Activated naive CD4-positive, alpha-beta T cell treated with anti-CD3 and anti-CD28 coated beads, Interleukin-2, amount 50 U/mL, for 24 hours (primary cell): ENCODE measurements at regions not wholly inside any gene's neighbourhood (a gene's known extent, or its start where the extent isn't known, plus 50 kb on each side); places are given as distances from the start of the nearest gene placed in this dataset.
A peak's percentile ranks its signal among the peaks of the same experiment; 100 is the strongest.
"Not testable (repeated sequence)": the region's sequence is repeated elsewhere in the genome, so short reads cannot be mapped to it uniquely, and the experiment has no call there.

Experiments
- H3K27ac Mint-ChIP-seq: one replicate; pipeline ENCODE4 v1.8.0; 2021; ENCODE audit warnings: mild to moderate bottlenecking, mixed read lengths
- H3K27me3 Mint-ChIP-seq: one replicate; pipeline ENCODE4 v1.8.0; 2021; ENCODE audit warnings: mixed read lengths
- H3K36me3 Mint-ChIP-seq: one replicate; pipeline ENCODE4 v1.8.0; 2021; ENCODE audit warnings: mixed read lengths
- H3K4me1 Mint-ChIP-seq: one replicate; pipeline ENCODE4 v1.8.0; 2021; ENCODE audit warnings: mixed read lengths
- H3K4me3 Mint-ChIP-seq: one replicate; pipeline ENCODE4 v1.8.0; 2021; ENCODE audit warnings: mild to moderate bottlenecking, mixed read lengths
- H3K9me3 Mint-ChIP-seq: one replicate; pipeline ENCODE4 v1.8.0; 2021; ENCODE audit warnings: mixed read lengths

DNA sequence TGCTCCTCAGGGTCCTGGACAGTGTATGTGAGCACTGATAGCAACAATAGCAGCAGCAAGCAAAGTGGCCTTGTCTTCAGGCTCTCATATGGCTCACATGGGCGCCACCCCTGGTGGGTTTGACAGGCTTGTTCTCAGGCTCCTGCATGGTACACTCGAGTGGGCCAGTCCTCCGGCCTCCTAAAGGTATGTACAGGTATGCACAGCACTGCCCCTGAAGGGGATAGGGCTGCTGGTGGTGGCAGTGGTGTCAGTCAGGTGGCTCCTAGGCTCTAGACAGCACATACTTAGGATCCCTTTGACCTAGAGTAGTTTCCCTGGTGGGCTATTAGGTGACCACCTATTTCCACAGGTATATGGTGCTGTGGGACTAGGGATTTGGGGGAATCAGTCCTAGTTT, 79.8 kb downstream of the LGALS9B start:
- not testable (repeated sequence) for H3K27ac Mint-ChIP-seq, H3K9me3 Mint-ChIP-seq, H3K27me3 Mint-ChIP-seq, H3K4me3 Mint-ChIP-seq, H3K36me3 Mint-ChIP-seq, H3K4me1 Mint-ChIP-seq

DNA sequence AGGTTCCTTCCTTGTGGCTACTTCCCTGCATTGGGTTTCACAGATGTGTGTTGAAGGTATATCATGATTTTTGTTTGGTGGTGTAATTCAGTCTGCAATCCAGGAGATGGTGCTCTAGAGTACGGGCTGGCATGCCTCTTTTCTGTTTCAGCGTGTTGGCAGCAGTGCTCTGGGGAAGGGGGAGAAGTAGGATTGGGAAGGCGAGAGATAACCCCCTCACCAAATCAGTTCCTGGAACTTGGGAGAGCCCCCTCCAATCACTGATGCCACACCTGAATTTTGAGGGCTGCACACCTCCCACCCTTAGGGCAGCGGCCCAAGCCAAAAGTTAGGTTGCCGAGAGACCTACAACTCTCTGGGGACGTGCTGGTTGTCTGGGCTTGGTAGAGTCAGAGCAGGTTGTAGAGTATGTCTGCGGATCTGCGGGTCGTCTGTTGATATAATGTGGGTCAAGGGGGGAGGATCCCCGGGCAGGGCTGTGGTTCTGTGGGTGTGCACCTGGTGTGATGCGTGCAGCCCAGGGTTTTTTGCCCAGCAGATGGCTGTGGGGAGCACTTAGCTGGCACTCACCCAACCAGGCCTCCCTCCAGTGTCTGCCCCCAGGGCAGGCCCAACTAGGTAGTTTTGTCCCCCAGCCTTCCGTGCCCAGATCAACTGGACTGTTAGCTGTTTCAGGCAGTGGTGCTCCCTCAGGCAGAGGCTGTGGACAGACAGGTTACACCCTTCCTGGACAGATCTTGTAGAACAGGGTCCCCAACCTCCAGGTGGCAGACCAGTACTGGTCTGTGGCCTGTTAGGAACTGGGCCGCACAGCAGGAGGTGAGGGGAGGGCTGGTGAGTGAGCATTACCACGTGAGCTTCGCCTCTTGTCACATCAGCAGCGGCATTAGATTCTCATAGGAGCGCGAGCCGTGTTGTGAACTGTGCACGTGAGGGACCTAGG, 85.7 kb downstream of the LGALS9B start:
- H3K9me3 Mint-ChIP-seq, H3K27me3 Mint-ChIP-seq, H3K27ac Mint-ChIP-seq, H3K36me3 Mint-ChIP-seq, H3K4me1 Mint-ChIP-seq: not testable (repeated sequence)
- peak overlapping the region; percentile 71 for H3K4me3 Mint-ChIP-seq

DNA sequence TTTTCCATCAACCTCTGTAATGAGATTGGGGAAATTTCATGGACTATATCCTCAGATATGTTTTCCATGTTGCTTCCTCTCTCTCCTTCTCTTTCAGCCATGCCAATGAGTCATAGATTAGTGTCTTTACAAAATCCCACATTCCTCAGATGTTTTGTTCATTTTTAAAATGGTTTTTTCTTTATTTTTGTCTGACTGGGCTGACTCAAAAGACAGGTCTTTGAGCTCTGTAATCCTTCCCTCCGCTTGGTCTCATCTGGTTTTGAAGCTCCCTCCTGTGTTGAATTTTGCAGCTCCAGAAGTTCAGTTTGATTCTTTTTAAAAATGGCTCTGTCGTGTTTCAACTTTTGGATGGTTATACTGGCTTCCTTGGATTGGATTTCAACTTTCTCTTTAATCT, 86.7 kb downstream of the LGALS9B start:
- not testable (repeated sequence) for H3K27ac Mint-ChIP-seq, H3K27me3 Mint-ChIP-seq, H3K4me1 Mint-ChIP-seq, H3K9me3 Mint-ChIP-seq, H3K4me3 Mint-ChIP-seq, H3K36me3 Mint-ChIP-seq

DNA sequence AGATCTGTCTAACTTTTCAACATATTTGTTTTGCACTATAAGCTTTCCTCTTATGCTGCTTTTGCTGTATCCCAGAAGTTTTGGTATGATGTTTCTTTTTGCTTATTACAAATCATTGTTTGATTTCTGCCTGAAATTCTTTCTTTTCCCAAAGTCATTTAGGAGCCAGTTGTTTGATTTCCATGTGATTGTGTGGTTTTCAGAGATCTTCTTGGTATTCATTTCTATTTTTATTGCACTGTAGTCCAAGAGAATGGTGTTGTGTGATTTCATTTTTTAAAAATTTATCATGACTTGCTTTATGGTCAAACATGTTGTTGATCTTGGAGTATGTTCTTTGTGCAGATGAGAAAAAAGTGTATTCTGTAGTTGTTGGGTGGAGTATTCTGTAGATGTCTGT, 88.1 kb downstream of the LGALS9B start:
- not testable (repeated sequence) for H3K4me1 Mint-ChIP-seq, H3K9me3 Mint-ChIP-seq, H3K36me3 Mint-ChIP-seq, H3K27me3 Mint-ChIP-seq, H3K27ac Mint-ChIP-seq, H3K4me3 Mint-ChIP-seq

DNA sequence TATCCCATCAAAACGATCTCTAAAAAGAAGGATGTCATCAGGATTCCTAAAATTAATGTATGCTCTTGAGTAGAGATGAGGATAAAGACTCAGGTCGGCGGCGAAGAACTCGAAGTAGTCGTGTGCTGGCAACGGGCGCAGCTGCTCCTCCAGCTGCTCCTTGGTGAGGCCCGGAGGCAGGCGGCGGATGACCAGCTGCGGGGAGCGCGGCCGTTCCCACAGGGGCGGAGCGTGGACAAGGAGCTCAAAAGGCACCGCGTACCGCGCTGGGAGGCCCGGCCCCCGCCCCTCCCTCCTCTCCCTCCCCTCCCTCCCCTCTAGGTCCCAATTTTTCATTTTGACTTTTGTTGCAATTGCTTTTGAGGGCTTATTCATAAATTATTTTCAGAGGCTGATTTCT, 90.7 kb downstream of the LGALS9B start:
- not testable (repeated sequence) for H3K27me3 Mint-ChIP-seq, H3K27ac Mint-ChIP-seq

DNA sequence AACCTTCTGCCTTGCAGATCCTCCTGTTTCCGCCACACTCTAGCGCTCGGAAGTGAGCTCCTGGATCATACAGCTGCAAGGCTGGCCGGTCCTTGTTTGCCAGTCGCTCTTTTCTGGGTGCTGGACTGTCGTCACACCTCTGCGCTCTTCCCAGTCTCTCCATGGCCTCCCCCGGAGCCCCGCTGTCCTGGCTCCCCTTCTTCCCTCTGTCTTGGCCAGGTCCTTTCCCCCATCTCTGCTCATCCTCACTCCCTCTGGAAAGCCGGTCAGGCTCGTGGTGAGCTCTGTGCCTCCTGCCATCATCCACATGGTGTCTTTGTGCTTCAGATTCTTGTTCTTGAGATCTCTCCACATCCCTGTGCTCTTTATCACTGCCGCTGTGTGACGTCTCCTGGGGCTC, 91.6 kb downstream of the LGALS9B start:
- not testable (repeated sequence) for H3K4me1 Mint-ChIP-seq, H3K9me3 Mint-ChIP-seq, H3K27ac Mint-ChIP-seq, H3K27me3 Mint-ChIP-seq, H3K4me3 Mint-ChIP-seq, H3K36me3 Mint-ChIP-seq

More for the DNA sequence above, 90.7 kb downstream of the LGALS9B start:
- not testable (repeated sequence) for H3K4me1 Mint-ChIP-seq, H3K4me3 Mint-ChIP-seq, H3K9me3 Mint-ChIP-seq, H3K36me3 Mint-ChIP-seq
